Fibroblast of lung (primary cell): ENCODE measurements at regions not wholly inside any gene's neighbourhood (a gene's known extent, or its start where the extent isn't known, plus 50 kb on each side); places are given as distances from the start of the nearest gene placed in this dataset.

Source experiments
- DNase-seq, 2 donors: peaks; one replicate each; pipeline versions ENCODE4 v3.0.0 to v3.0.0-alpha.2; 2010; ENCODE audit warnings: low read depth in 2 of 2
- H2AFZ ChIP-seq: 2 replicates; pipeline ENCODE4 v1.5.1; 2012; ENCODE audit warnings: low read length, control low read depth, inconsistent platforms
- H3K27ac ChIP-seq: 2 replicates; pipeline ENCODE4 v1.5.1; 2011; ENCODE audit warnings: low read length, control low read depth; ENCODE audit not compliant: insufficient read depth
- H3K27me3 ChIP-seq: 2 replicates; pipeline ENCODE4 v1.5.1; 2011; ENCODE audit warnings: mild to moderate bottlenecking, low read length; ENCODE audit not compliant: control insufficient read depth, insufficient read depth
- H3K36me3 ChIP-seq: 2 replicates; pipeline ENCODE4 v1.5.1; 2011; ENCODE audit warnings: low read length; ENCODE audit not compliant: control insufficient read depth, insufficient read depth
- H3K4me1 ChIP-seq: 2 replicates; pipeline ENCODE4 v1.5.1; 2011; ENCODE audit warnings: low read length; ENCODE audit not compliant: control insufficient read depth, insufficient read depth; ENCODE audit errors: extremely low read depth
- H3K4me2 ChIP-seq: 2 replicates; pipeline ENCODE4 v1.5.1; 2011; ENCODE audit warnings: low read length, control low read depth; ENCODE audit not compliant: insufficient read depth; ENCODE audit errors: extremely low read depth
- H3K4me3 ChIP-seq, 4 experiments: fragments of 200-600 bp in 1 of 4; sonication (generic) in 1 of 4; replicated peaks in 1 of 4; 2 replicates each; pipeline ENCODE4 v1.5.1; 2011 to 2016; ENCODE audit warnings: low read length in 4 of 4, low read depth in 3 of 4, mild to moderate bottlenecking in 3 of 4, control low read depth in 2 of 4, inconsistent platforms in 1 of 4, mixed read lengths in 1 of 4; ENCODE audit not compliant: insufficient read depth in 1 of 4; ENCODE audit errors: control extremely low read depth in 1 of 4
- H3K79me2 ChIP-seq: 2 replicates; pipeline ENCODE4 v1.5.1; 2012; ENCODE audit warnings: mild to moderate bottlenecking, low read length, inconsistent platforms; ENCODE audit not compliant: control insufficient read depth, insufficient read depth
- H3K9ac ChIP-seq: 2 replicates; pipeline ENCODE4 v1.5.1; 2011; ENCODE audit warnings: mild to moderate bottlenecking, low read length, control low read depth; ENCODE audit not compliant: insufficient read depth
- H3K9me3 ChIP-seq: 2 replicates; pipeline ENCODE4 v1.5.1; 2012; ENCODE audit warnings: low read depth, low read length; ENCODE audit not compliant: control insufficient read depth, insufficient read depth
- H4K20me1 ChIP-seq: 2 replicates; pipeline ENCODE4 v1.5.1; 2011; ENCODE audit warnings: low read length; ENCODE audit not compliant: control insufficient read depth, insufficient read depth; ENCODE audit errors: extremely low read depth
- EZH2 ChIP-seq: IDR thresholded peaks from 2 replicates; pipeline ENCODE4 v1.5.1; 2012; ENCODE audit warnings: low read length, control low read depth, mild to moderate bottlenecking; ENCODE audit errors: missing control alignments
- TF ChIP-seq, protein P1 (sequence below), 2 donors: IDR thresholded peaks in 1 of 2; conservative IDR thresholded peaks in 1 of 2; 1 replicate in 1 of 2; 2 replicates in 1 of 2; pipeline ENCODE4 v1.5.1; 2011 to 2012; ENCODE audit warnings: low read length in 2 of 2, control low read depth in 1 of 2, inconsistent platforms in 1 of 2, low read depth in 1 of 2, mild to moderate bottlenecking in 1 of 2

DNA sequence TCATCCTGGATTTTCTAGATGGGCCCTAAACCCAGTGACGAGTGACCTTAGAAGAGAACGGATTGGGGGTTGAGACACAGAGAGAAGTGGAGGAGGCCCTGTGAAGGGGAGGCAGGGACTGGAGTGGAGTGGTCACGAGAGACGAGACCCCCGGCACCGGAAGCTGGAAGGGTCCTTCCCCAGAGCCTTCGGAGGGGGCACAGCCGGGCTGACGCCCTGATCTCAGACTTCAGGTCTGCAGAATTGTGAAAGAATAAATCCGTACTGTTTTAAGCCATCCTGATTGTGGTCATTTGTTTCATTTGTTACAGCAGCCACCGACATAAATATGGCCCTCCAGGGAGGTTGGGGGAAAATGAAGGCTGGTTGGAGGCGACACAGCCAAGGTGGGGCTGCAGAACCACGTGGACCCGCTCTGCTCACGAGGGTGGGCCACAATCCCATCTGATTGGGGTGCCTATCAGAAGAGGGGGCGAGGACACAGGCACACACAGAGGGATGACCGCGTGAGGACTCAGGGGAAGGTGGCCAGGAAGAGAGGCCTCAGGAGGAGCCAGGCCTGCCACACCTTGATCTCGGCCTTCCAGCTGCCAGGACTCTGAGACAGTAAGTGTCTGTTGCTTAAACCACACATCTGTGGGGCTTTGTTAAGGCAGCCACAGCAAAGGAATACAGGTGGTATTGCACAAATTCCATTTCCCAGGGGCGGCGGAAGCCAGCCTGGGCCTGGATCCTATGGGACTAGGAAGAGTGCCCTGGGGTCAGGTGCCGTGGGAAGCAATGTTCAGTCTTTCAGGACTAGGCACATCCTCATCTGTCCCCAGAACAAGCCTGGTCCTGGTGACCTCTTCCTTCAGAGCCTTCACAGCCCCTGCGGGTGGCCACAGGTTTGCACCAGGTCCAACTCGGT is 73.3 kb upstream of the SHANK2 start:
- H3K27ac ChIP-seq: no peak overlapping the region
- no peaks in the 10 kb centered on the region for H4K20me1 ChIP-seq
- no peaks in the 10 kb centered on the region for H3K79me2 ChIP-seq
- H3K4me2 ChIP-seq: no peak overlapping the region
- DNase-seq: no peak
- H3K9me3 ChIP-seq: no peaks in the 10 kb centered on the region
- no peak for TF ChIP-seq EZH2
- TF ChIP-seq, protein P1, sequence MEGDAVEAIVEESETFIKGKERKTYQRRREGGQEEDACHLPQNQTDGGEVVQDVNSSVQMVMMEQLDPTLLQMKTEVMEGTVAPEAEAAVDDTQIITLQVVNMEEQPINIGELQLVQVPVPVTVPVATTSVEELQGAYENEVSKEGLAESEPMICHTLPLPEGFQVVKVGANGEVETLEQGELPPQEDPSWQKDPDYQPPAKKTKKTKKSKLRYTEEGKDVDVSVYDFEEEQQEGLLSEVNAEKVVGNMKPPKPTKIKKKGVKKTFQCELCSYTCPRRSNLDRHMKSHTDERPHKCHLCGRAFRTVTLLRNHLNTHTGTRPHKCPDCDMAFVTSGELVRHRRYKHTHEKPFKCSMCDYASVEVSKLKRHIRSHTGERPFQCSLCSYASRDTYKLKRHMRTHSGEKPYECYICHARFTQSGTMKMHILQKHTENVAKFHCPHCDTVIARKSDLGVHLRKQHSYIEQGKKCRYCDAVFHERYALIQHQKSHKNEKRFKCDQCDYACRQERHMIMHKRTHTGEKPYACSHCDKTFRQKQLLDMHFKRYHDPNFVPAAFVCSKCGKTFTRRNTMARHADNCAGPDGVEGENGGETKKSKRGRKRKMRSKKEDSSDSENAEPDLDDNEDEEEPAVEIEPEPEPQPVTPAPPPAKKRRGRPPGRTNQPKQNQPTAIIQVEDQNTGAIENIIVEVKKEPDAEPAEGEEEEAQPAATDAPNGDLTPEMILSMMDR (conservative IDR thresholded peaks at IDR 0.05 in 1 of 2, IDR thresholded peaks at IDR 0.05 in 1 of 2; ENCODE audit: low read depth in 1 of 2, low read length in 2 of 2): no peak
- H3K9ac ChIP-seq: no peak overlapping the region
- H3K27me3 ChIP-seq: no peaks in the 10 kb centered on the region
- no peak overlapping the region for H2AFZ ChIP-seq
- H3K4me3 ChIP-seq: no peak overlapping the region
- no peaks in the 10 kb centered on the region for H3K4me1 ChIP-seq
- H3K36me3 ChIP-seq: no peaks in the 10 kb centered on the region

DNA sequence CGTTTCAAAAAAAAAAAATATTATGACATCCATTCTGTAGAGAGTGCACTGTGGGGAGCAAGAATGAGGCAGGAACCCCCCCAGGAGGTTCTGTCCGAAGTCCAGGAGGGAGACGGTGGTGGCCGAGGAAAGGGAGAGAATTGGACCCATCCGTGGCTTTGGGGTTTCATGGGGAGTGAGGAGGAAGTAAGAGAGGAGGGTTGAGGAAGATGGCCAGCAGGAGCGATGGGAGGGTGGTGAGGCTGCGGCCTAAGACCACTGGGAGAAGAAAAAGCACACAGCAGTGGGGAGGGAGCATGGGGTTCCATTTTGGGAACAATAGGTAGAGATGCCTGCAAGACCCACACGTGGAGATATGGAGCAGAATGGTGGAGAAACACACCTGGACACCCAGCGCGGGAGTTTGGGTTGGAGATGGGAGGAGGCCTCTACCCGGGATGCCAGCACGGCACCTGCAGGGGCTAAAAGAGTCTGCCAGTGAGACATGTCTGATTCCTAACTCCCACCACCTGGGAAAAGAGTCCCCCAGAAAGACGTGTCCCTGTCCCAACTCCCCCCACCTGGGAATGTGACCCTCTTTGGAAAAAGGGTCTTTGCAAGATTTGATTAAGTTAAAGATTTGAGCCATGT is 72.5 kb upstream of the SHANK2 start:
- no peaks in the 10 kb centered on the region for H3K36me3 ChIP-seq
- no peaks in the 10 kb centered on the region for H3K9me3 ChIP-seq
- no peak for DNase-seq
- no peaks in the 10 kb centered on the region for H3K27me3 ChIP-seq
- H3K79me2 ChIP-seq: no peaks in the 10 kb centered on the region
- H2AFZ ChIP-seq: no peak overlapping the region
- H3K4me3 ChIP-seq: no peak overlapping the region
- H3K9ac ChIP-seq: no peak overlapping the region
- H3K4me1 ChIP-seq: no peaks in the 10 kb centered on the region
- TF ChIP-seq EZH2: no peak
- TF ChIP-seq, protein P1 (conservative IDR thresholded peaks at IDR 0.05 in 1 of 2, IDR thresholded peaks at IDR 0.05 in 1 of 2; ENCODE audit: low read depth in 1 of 2, low read length in 2 of 2): no peak
- H3K27ac ChIP-seq: no peak overlapping the region
- H4K20me1 ChIP-seq: no peaks in the 10 kb centered on the region
- H3K4me2 ChIP-seq: no peak overlapping the region

DNA sequence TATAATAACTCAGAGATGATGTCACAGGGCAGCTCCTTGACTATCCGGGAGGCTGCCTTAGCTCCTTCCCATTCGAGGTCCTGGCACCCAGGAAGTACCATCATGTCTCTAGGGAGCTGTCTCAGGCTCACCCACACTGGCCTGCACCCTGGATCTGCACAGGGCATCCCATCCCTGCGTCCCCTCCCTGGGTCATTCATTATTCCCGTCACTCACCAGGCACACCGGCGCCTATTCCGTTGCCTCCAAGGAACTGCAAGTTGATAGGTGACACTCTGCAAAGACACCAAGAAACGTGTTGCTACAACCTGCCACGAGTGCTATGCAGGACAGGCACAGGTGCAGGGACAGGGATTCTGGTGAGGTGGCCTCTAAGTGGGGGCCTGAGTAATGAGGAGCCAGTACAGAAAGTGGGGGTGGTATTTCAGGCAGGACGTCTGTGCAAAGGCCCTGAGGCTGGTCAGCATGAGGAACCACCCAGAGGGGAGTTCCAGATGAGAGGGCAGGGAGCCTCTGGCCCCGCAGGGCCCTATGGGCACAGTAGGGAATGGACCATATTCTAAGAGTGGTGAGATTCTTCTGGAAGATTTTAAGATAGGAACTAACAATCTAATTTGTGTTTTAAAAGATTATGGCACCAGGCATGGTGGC is 71.6 kb upstream of the SHANK2 start:
- no peak overlapping the region for H3K4me3 ChIP-seq
- no peak overlapping the region for H2AFZ ChIP-seq
- DNase-seq: no peak
- H4K20me1 ChIP-seq: no peaks in the 10 kb centered on the region
- no peak for TF ChIP-seq EZH2
- TF ChIP-seq, protein P1 (conservative IDR thresholded peaks at IDR 0.05 in 1 of 2, IDR thresholded peaks at IDR 0.05 in 1 of 2; ENCODE audit: low read depth in 1 of 2, low read length in 2 of 2): no peak
- H3K4me1 ChIP-seq: no peaks in the 10 kb centered on the region
- H3K27me3 ChIP-seq: no peaks in the 10 kb centered on the region
- H3K4me2 ChIP-seq: no peak overlapping the region
- H3K36me3 ChIP-seq: no peaks in the 10 kb centered on the region
- H3K9me3 ChIP-seq: no peaks in the 10 kb centered on the region
- H3K79me2 ChIP-seq: no peaks in the 10 kb centered on the region
- no peak overlapping the region for H3K27ac ChIP-seq
- H3K9ac ChIP-seq: no peak overlapping the region
